HCT116 (cell line): ENCODE measurements at regions not wholly inside any gene's neighbourhood (a gene's known extent, or its start where the extent isn't known, plus 50 kb on each side); places are given as distances from the start of the nearest gene placed in this dataset.

ENCODE experiments used
- ATF3 ChIP-seq: IDR thresholded peaks from 2 replicates; pipeline ENCODE4 v1.6.1; 2012
- CEBPB ChIP-seq: IDR thresholded peaks from 2 replicates; pipeline ENCODE4 v1.6.1; 2012; ENCODE audit warnings: low read depth
- CTCF ChIP-seq, 3 experiments: fragments of 200-600 bp in 1 of 3; sonication (generic) in 1 of 3; IDR thresholded peaks in 2 of 3; conservative IDR thresholded peaks in 1 of 3; 2 replicates each; pipeline ENCODE4 v1.5.1; 2012 to 2017; ENCODE audit warnings: low read depth in 2 of 3, low read length in 2 of 3, antibody characterized with exemption in 1 of 3, borderline replicate concordance in 1 of 3, control low read depth in 1 of 3, mild to moderate bottlenecking in 1 of 3, mixed read lengths in 1 of 3, mixed run types in 1 of 3, moderate library complexity in 1 of 3; ENCODE audit not compliant: insufficient read depth in 1 of 3
- EZH2 ChIP-seq: fragments of 200-600 bp; sonication (generic); IDR thresholded peaks from 2 replicates; pipeline ENCODE4 v1.6.1; 2017; ENCODE audit warnings: antibody characterized with exemption, mixed run types
- JUND ChIP-seq: IDR thresholded peaks from 2 replicates; pipeline ENCODE4 v1.6.1; 2012
- POLR2A ChIP-seq: IDR thresholded peaks from 2 replicates; pipeline ENCODE4 v1.7.0; 2011; ENCODE audit warnings: borderline replicate concordance; ENCODE audit not compliant: insufficient read depth, insufficient read length; ENCODE audit errors: extremely low read depth
- SP1 ChIP-seq: IDR thresholded peaks from 2 replicates; pipeline ENCODE4 v1.6.1; 2012; ENCODE audit warnings: low read depth
- SRF ChIP-seq: IDR thresholded peaks from 2 replicates; pipeline ENCODE4 v1.6.1; 2012; ENCODE audit warnings: low read depth
- TCF7L2 ChIP-seq: IDR thresholded peaks from 2 replicates; pipeline ENCODE4 v1.7.0; 2011; ENCODE audit warnings: borderline replicate concordance, inconsistent platforms; ENCODE audit not compliant: insufficient read depth, insufficient read length; ENCODE audit errors: extremely low read depth
- ZNF274 ChIP-seq: fragments of 200-500 bp; sonication (Bioruptor generic); IDR thresholded peaks from 2 replicates; pipeline ENCODE4 v1.6.1; 2014; ENCODE audit warnings: mild to moderate bottlenecking, low read depth, low read length, inconsistent platforms
- TF ChIP-seq, protein P1 (sequence below): IDR thresholded peaks from 2 replicates; pipeline ENCODE4 v1.6.1; 2012
- TF ChIP-seq, protein P2 (sequence below): IDR thresholded peaks from 2 replicates; pipeline ENCODE4 v1.6.1; 2011; ENCODE audit warnings: mild to moderate bottlenecking, low read length, moderate library complexity; ENCODE audit not compliant: insufficient replicate concordance; ENCODE audit errors: extremely low read depth

DNA sequence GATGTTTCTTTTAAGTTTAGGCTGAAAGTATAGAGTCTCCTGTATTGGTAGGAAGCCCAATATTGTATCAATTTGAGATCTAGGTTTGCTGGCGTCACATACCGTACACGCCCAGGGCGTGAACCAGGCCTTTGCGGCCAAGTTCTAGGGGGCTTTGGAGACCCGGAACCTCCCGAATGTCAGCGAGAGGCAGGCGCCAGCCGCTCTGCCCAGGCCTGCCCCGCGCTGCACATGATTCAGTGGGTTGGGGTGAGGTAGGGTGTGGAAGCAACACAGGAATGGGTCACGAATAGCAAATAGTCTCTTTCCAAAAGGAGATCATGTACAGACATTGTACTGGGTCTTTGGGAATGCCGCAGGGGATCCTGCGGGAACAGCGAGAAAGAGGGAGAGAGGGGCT is 195.7 kb upstream of the FAT1 start:
- TF ChIP-seq, protein P1, sequence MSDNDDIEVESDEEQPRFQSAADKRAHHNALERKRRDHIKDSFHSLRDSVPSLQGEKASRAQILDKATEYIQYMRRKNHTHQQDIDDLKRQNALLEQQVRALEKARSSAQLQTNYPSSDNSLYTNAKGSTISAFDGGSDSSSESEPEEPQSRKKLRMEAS: no peak
- TF ChIP-seq ATF3 (no peak), CTCF (IDR thresholded peaks at IDR 0.05 in 2 of 3, conservative IDR thresholded peaks at IDR 0.05 in 1 of 3; ENCODE audit: borderline replicate concordance in 1 of 3, insufficient read depth in 1 of 3, low read depth in 2 of 3, low read length in 2 of 3) (no peak), ZNF274 (no peak), SRF (no peak), POLR2A (no peak), SP1 (no peak), JUND (no peak), TCF7L2 (no peak), CEBPB (no peak), EZH2 (no peak)
- TF ChIP-seq, protein P2, sequence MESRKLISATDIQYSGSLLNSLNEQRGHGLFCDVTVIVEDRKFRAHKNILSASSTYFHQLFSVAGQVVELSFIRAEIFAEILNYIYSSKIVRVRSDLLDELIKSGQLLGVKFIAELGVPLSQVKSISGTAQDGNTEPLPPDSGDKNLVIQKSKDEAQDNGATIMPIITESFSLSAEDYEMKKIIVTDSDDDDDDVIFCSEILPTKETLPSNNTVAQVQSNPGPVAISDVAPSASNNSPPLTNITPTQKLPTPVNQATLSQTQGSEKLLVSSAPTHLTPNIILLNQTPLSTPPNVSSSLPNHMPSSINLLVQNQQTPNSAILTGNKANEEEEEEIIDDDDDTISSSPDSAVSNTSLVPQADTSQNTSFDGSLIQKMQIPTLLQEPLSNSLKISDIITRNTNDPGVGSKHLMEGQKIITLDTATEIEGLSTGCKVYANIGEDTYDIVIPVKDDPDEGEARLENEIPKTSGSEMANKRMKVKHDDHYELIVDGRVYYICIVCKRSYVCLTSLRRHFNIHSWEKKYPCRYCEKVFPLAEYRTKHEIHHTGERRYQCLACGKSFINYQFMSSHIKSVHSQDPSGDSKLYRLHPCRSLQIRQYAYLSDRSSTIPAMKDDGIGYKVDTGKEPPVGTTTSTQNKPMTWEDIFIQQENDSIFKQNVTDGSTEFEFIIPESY: no peak
